ENCODE measurements at regions not wholly inside any gene's neighbourhood (a gene's known extent, or its start where the extent isn't known, plus 50 kb on each side); places are given as distances from the start of the nearest gene placed in this dataset.

DNA sequence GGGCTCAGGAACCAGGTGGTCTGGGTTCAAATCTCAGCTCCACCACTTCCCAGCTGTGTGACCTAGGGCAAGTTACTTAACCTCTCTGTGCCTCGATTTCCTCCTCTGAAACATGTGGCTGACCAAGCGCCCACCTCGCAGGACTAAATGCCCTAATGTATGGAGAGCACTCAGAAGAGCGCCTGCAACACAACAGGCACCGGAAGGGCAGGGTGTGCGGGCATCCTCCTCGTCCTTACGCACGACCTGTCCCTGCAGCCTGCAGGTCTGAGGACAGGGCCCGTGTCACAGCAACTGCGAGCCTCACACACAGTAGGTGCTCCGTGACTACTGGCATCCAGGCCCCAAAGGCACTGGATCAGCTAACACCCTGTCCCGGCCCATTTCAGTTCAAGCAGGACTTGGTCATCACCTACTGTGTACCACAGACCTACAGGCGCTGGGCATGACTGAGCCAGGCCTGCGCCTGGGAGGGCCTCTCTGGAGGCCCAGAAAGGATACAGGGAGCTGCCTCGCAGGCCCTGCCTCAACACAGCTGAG, 131.5 kb downstream of the NCOR2 start:
- peaks cover 6% of the 10 kb centered on the region for H3K4me1 Mint-ChIP-seq (ENCODE audit: low read depth)
- peaks cover 8% of the 10 kb centered on the region for H3K36me3 Mint-ChIP-seq (ENCODE audit: low read depth)
- no peak overlapping the region for H3K27ac Mint-ChIP-seq
- peaks cover 7% of the 10 kb centered on the region for H3K9me3 Mint-ChIP-seq
- H3K27me3 Mint-ChIP-seq (ENCODE audit: low read depth) = no peaks in the 10 kb centered on the region
- no peak overlapping the region for H3K4me3 Mint-ChIP-seq

- Mint-ChIP-seq H3K36me3 (ENCODE audit: low read depth) (peaks cover 12% of the 10 kb centered on the region), H3K4me1 (ENCODE audit: low read depth) (peaks cover 6% of the 10 kb centered on the region), H3K27ac (no peak overlapping the region), H3K4me3 (no peak overlapping the region), H3K27me3 (ENCODE audit: low read depth) (no peaks in the 10 kb centered on the region), H3K9me3 (peaks cover 7% of the 10 kb centered on the region)
These were observed 132.2 kb downstream of the NCOR2 start for GRCh38 chr12:124434951-124435805.

DNA sequence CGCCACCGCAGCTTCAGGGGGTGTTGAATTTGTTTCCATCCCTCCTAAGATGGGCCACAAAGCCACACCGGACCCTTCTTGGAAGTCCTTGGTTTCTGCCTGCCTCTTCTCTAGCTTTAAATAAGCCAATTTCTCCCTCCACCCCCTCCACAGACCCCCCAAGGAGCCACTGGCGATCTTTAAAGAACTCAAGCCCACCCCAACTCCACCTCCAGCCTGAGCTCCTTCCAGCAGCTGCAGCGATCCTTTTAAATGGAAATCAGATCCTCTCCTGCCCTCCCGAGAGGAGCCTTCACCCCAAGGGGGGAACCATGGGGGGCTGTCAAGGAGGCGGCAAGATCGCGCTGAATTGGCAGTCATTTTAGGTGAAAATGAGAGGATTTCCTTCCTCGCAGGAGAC, 133.1 kb downstream of the NCOR2 start:
- Mint-ChIP-seq H3K4me3 (no peak overlapping the region), H3K36me3 (ENCODE audit: low read depth) (peaks cover 12% of the 10 kb centered on the region), H3K4me1 (ENCODE audit: low read depth) (peaks cover 6% of the 10 kb centered on the region), H3K27ac (no peak overlapping the region), H3K27me3 (ENCODE audit: low read depth) (no peaks in the 10 kb centered on the region), H3K9me3 (peaks cover 7% of the 10 kb centered on the region)

- Mint-ChIP-seq H3K9me3 (peaks cover 7% of the 10 kb centered on the region), H3K27me3 (ENCODE audit: low read depth) (no peaks in the 10 kb centered on the region), H3K4me1 (ENCODE audit: low read depth) (peaks cover 6% of the 10 kb centered on the region), H3K4me3 (no peak overlapping the region), H3K36me3 (ENCODE audit: low read depth) (peaks cover 12% of the 10 kb centered on the region), H3K27ac (no peak overlapping the region)
These were observed 133.5 kb downstream of the NCOR2 start for GRCh38 chr12:124433879-124434278.

- Mint-ChIP-seq H3K4me1 (ENCODE audit: low read depth) (peaks cover 6% of the 10 kb centered on the region), H3K36me3 (ENCODE audit: low read depth) (peaks cover 12% of the 10 kb centered on the region), H3K27me3 (ENCODE audit: low read depth) (no peaks in the 10 kb centered on the region), H3K4me3 (no peak overlapping the region), H3K27ac (no peak overlapping the region), H3K9me3 (peaks cover 7% of the 10 kb centered on the region)
These were observed 134.1 kb downstream of the NCOR2 start for GRCh38 chr12:124433147-124433874.

DNA sequence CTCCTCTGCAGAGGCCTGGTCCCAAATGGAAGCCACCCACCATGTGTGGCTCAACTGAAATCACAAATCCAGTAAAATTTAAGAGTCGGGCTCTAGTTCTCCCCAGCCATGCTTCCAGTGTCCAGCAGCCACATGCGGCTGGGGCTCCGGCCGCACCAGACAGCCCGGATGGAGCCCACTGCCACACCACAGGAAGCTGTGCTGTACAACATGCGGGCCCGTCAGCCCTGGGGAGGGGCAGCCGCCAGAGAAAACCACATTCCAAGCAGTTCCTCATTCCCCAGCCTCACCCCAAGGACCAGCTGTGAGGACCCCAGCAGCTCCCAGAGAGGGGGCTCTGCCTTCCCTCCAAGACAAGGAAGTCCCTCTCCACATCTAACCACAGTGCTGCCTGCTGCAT, 135.0 kb downstream of the NCOR2 start:
- Mint-ChIP-seq H3K4me3 (no peak overlapping the region), H3K9me3 (peaks cover 7% of the 10 kb centered on the region), H3K4me1 (ENCODE audit: low read depth) (peaks cover 6% of the 10 kb centered on the region), H3K27me3 (ENCODE audit: low read depth) (no peaks in the 10 kb centered on the region), H3K27ac (no peak overlapping the region), H3K36me3 (ENCODE audit: low read depth) (peaks cover 12% of the 10 kb centered on the region)

- Mint-ChIP-seq H3K27me3 (ENCODE audit: low read depth) (no peaks in the 10 kb centered on the region), H3K9me3 (peaks cover 7% of the 10 kb centered on the region), H3K4me3 (no peak overlapping the region), H3K36me3 (ENCODE audit: low read depth) (peaks cover 12% of the 10 kb centered on the region), H3K27ac (no peak overlapping the region), H3K4me1 (ENCODE audit: low read depth) (peaks cover 6% of the 10 kb centered on the region)
These were observed 135.4 kb downstream of the NCOR2 start for GRCh38 chr12:124431971-124432370.

DNA sequence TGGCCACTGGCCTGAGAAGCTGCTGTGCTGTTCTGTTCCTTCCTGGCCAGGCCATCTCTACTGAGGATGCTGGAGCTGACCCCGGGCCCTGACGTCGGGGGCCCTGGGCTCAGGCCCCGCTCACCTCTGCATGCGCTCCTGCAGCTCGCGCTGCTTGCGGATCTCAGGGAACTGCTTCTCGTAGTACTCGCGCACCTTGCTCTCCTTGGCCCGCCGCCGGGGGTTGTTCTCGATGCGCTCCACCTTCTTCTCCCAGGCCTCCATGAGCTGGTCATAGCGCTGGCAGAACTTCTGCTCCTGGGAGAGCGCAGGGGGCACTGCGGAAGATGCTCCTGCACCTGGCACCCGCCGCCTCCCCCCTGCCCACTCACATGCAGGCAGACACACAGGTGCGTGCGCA, 135.6 kb downstream of the RFLNA start:
- no peaks in the 10 kb centered on the region for H3K27me3 Mint-ChIP-seq (ENCODE audit: low read depth)
- no peak overlapping the region for H3K4me3 Mint-ChIP-seq
- H3K4me1 Mint-ChIP-seq (ENCODE audit: low read depth) = peaks cover 6% of the 10 kb centered on the region
- H3K9me3 Mint-ChIP-seq = peaks cover 7% of the 10 kb centered on the region
- H3K36me3 Mint-ChIP-seq (ENCODE audit: low read depth) = peaks cover 15% of the 10 kb centered on the region
- H3K27ac Mint-ChIP-seq = no peak overlapping the region

- H3K27ac Mint-ChIP-seq = no peak overlapping the region
- H3K9me3 Mint-ChIP-seq = peaks cover 7% of the 10 kb centered on the region
These were observed 134.6 kb downstream of the RFLNA start for GRCh38 chr12:124429535-124429934.

GRCh38 chr12:124428792-124429281, 133.9 kb downstream of the RFLNA start:
- H3K27ac Mint-ChIP-seq = no peak overlapping the region
- no peak overlapping the region for H3K4me3 Mint-ChIP-seq
- H3K4me1 Mint-ChIP-seq (ENCODE audit: low read depth) = peaks cover 6% of the 10 kb centered on the region
- H3K36me3 Mint-ChIP-seq (ENCODE audit: low read depth) = peaks cover 15% of the 10 kb centered on the region
- H3K9me3 Mint-ChIP-seq = peaks cover 7% of the 10 kb centered on the region
- no peaks in the 10 kb centered on the region for H3K27me3 Mint-ChIP-seq (ENCODE audit: low read depth)

More at GRCh38 chr12:124429535-124429934, 134.6 kb downstream of the RFLNA start:
- Mint-ChIP-seq H3K36me3 (ENCODE audit: low read depth) (peaks cover 15% of the 10 kb centered on the region), H3K27me3 (ENCODE audit: low read depth) (no peaks in the 10 kb centered on the region), H3K4me1 (ENCODE audit: low read depth) (peaks cover 6% of the 10 kb centered on the region), H3K4me3 (no peak overlapping the region)

GRCh38 chr12:124428136-124428791, 133.4 kb downstream of the RFLNA start:
- Mint-ChIP-seq H3K36me3 (ENCODE audit: low read depth) (peaks cover 15% of the 10 kb centered on the region), H3K9me3 (peaks cover 7% of the 10 kb centered on the region), H3K4me1 (ENCODE audit: low read depth) (peaks cover 6% of the 10 kb centered on the region), H3K27ac (no peak overlapping the region), H3K4me3 (no peak overlapping the region), H3K27me3 (ENCODE audit: low read depth) (no peaks in the 10 kb centered on the region)

DNA sequence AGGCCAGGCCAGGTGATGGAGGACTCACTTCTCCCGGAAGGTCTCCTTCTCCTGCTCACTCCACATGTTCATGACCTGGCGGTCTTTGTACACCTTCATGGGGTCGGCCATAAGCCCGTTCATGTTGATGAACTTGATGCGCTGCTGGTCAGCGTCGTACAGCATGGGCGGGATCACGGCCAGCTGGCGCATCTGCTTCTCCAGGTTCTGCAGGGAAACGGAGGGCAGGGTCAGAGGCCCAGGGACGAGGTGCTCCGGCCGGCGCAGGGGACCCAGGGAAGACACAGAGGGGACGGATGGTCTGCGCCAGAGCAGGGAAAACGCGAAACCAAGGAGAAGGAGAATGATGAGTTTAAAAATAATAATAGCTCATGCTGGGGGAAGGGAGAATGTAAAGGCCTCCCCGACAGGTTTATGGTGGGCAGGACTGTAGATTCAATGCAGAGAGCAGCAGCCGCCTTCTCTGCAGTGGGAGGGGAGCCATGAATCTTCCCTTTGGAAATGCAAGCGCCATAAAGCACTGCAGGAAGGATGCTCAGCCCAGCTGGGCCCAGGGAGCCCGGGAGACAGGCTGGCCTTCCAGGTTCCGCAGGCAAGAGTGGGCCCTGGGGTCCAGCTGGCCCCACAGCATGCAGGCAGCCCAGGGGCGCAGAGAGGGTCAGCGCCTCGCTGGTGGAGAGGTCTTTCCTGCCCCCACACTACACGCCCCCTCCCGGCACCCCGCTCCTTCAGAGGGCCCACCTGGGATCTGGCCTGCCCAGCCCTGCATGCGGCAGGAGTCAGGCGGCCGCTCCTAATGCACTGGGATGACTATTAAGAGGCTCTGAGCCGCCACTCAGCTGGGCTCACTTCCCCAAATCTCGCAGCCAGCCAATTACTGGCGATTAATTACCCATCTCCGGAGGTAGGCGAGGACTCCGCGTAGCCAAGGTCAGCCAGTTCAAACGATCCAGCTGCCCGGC, 132.0 kb downstream of the RFLNA start:
- no peaks in the 10 kb centered on the region for H3K27me3 Mint-ChIP-seq (ENCODE audit: low read depth)
- H3K36me3 Mint-ChIP-seq (ENCODE audit: low read depth) = peaks cover 13% of the 10 kb centered on the region
- H3K27ac Mint-ChIP-seq = no peak overlapping the region
- no peak overlapping the region for H3K4me3 Mint-ChIP-seq
- peaks cover 5% of the 10 kb centered on the region for H3K9me3 Mint-ChIP-seq
- peaks cover 4% of the 10 kb centered on the region for H3K4me1 Mint-ChIP-seq (ENCODE audit: low read depth)

GRCh38 chr12:124425667-124426066, 130.8 kb downstream of the RFLNA start:
- Mint-ChIP-seq H3K27ac (no peak overlapping the region), H3K27me3 (ENCODE audit: low read depth) (no peaks in the 10 kb centered on the region), H3K36me3 (ENCODE audit: low read depth) (peaks cover 5% of the 10 kb centered on the region), H3K4me3 (no peak overlapping the region), H3K4me1 (ENCODE audit: low read depth) (no peaks in the 10 kb centered on the region), H3K9me3 (no peaks in the 10 kb centered on the region)
